OCI-LY7 (cell line): ENCODE measurements at regions not wholly inside any gene's neighbourhood (a gene's known extent, or its start where the extent isn't known, plus 50 kb on each side); places are given as distances from the start of the nearest gene placed in this dataset.

ENCODE experiments used
- BruUV-seq: library from RNA; stranded (reverse); fragments of 400-500 nt; replicated peaks from 2 replicates; lab custom pipeline; 2021; lab: Mats Ljungman, UMichigan
- CTCF ChIA-PET: fragments of 300-600 bp; sonication (Branson Sonifier 250); formaldehyde crosslinking; loops from one replicate; lab custom pipeline; 2022; ENCODE audit warnings: antibody characterized with exemption; ENCODE audit not compliant: unreplicated experiment; lab: Charles Lee
- POLR2A ChIA-PET: fragments of 300-600 bp; sonication (Branson Sonifier 250); formaldehyde crosslinking; loops from one replicate; lab custom pipeline; 2022; ENCODE audit warnings: antibody characterized with exemption; lab: Charles Lee
- DNase-seq: peaks from one replicate; pipeline ENCODE4 v3.0.0-alpha.2; 2015; ENCODE audit warnings: low spot score
- H2AFZ ChIP-seq: fragments of 200-600 bp; sonication (generic), shearing (Covaris generic); 2 replicates; pipeline ENCODE4 v1.6.1; 2014; ENCODE audit warnings: mild to moderate bottlenecking, antibody characterized with exemption, low read length, moderate library complexity
- H3K27ac ChIP-seq: fragments of 200-600 bp; sonication (generic); 2 replicates; pipeline ENCODE4 v1.5.1; 2014; ENCODE audit warnings: mixed run types, low read depth, mild to moderate bottlenecking, moderate library complexity, low read length, inconsistent platforms; ENCODE audit not compliant: poor library complexity, severe bottlenecking
- H3K36me3 ChIP-seq: fragments of 200-600 bp; sonication (generic); 2 replicates; pipeline ENCODE4 v1.6.1; 2014; ENCODE audit warnings: mild to moderate bottlenecking, antibody characterized with exemption, low read length, moderate library complexity, mixed read lengths; ENCODE audit not compliant: insufficient read depth
- H3K4me1 ChIP-seq: fragments of 200-600 bp; sonication (generic); 2 replicates; pipeline ENCODE4 v1.5.1; 2014; ENCODE audit warnings: mild to moderate bottlenecking, low read length; ENCODE audit not compliant: insufficient read depth, poor library complexity, severe bottlenecking
- H3K4me2 ChIP-seq: fragments of 200-600 bp; sonication (generic); 2 replicates; pipeline ENCODE4 v1.6.1; 2014; ENCODE audit warnings: mild to moderate bottlenecking, low read length
- H3K4me3 ChIP-seq: fragments of 200-600 bp; sonication (generic); 2 replicates; pipeline ENCODE4 v1.5.1; 2014; ENCODE audit warnings: mild to moderate bottlenecking, low read depth, low read length; ENCODE audit not compliant: poor library complexity, severe bottlenecking
- H3K79me2 ChIP-seq: fragments of 200-600 bp; sonication (generic); 2 replicates; pipeline ENCODE4 v1.6.1; 2016; ENCODE audit warnings: low read depth, mild to moderate bottlenecking, low read length, moderate library complexity, mixed read lengths; ENCODE audit not compliant: insufficient read depth
- H3K9me2 ChIP-seq: fragments of 200-600 bp; sonication (generic); 2 replicates; pipeline ENCODE4 v1.6.1; 2016; ENCODE audit warnings: mild to moderate bottlenecking, low read length, mixed read lengths; ENCODE audit not compliant: insufficient read depth
- H3K9me3 ChIP-seq: fragments of 200-600 bp; sonication (generic); 2 replicates; pipeline ENCODE4 v1.6.1; 2014; ENCODE audit warnings: mild to moderate bottlenecking, mixed run types, low read length, mixed read lengths
- H4K20me1 ChIP-seq: fragments of 200-600 bp; sonication (generic); 2 replicates; pipeline ENCODE4 v1.6.1; 2014; ENCODE audit warnings: mild to moderate bottlenecking, antibody characterized with exemption, low read length, moderate library complexity, mixed read lengths; ENCODE audit not compliant: insufficient read depth
- CTCF ChIP-seq: fragments of 200-600 bp; sonication (generic); conservative IDR thresholded peaks from 2 replicates; pipeline ENCODE4 v1.5.1; 2014; ENCODE audit warnings: mild to moderate bottlenecking, antibody characterized with exemption, low read length, moderate library complexity, mixed read lengths
- EZH2phosphoT487 ChIP-seq: fragments of 200-600 bp; sonication (generic); IDR thresholded peaks from 2 replicates; pipeline ENCODE4 v1.6.1; 2018; ENCODE audit warnings: low read depth, borderline replicate concordance, mild to moderate bottlenecking, mixed run types, antibody characterized with exemption, low read length, moderate library complexity, mixed read lengths
- intact Hi-C: fragments of 100-400 bp; cut with micrococcal nuclease; formaldehyde crosslinking; loops from one replicate; pipeline ENCODE4 v1.10.0; 2022; ENCODE audit not compliant: unreplicated experiment

GRCh38 chr16:59044616-59045015, 310.5 kb upstream of the GOT2 start:
- Histone ChIP-seq H4K20me1 (no peaks in the 10 kb centered on the region), H3K4me3 (no peak overlapping the region), H3K9me3 (no peaks in the 10 kb centered on the region), H2AFZ (no peak overlapping the region), H3K27ac (no peak overlapping the region), H3K4me1 (no peaks in the 10 kb centered on the region), H3K36me3 (no peaks in the 10 kb centered on the region), H3K79me2 (no peaks in the 10 kb centered on the region), H3K4me2 (no peak overlapping the region), H3K9me2 (no peaks in the 10 kb centered on the region)
- TF ChIP-seq EZH2phosphoT487 (no peak), CTCF (no peak)
- intact Hi-C loops, result no loop called here
- POLR2A ChIA-PET, result no interaction called here
- CTCF ChIA-PET, result no interaction called here
- DNase-seq, result no peak
- no TSS peak for BruUV-seq

GRCh38 chr16:59042301-59042700, 308.2 kb upstream of the GOT2 start:
- Histone ChIP-seq H3K9me3 (no peaks in the 10 kb centered on the region), H3K36me3 (no peaks in the 10 kb centered on the region), H3K27ac (no peak overlapping the region), H3K4me2 (no peak overlapping the region), H3K9me2 (no peaks in the 10 kb centered on the region), H3K79me2 (no peaks in the 10 kb centered on the region), H3K4me3 (no peak overlapping the region), H2AFZ (no peak overlapping the region), H3K4me1 (no peaks in the 10 kb centered on the region), H4K20me1 (no peaks in the 10 kb centered on the region)
- ChIA-PET POLR2A (no interaction called here), CTCF (no interaction called here)
- intact Hi-C loops, result no loop called here
- no TSS peak for BruUV-seq
- TF ChIP-seq EZH2phosphoT487 (no peak), CTCF (no peak)
- no peak for DNase-seq

GRCh38 chr16:59039066-59039720, 305.1 kb upstream of the GOT2 start:
- CTCF ChIA-PET, result no interaction called here
- Histone ChIP-seq H2AFZ (no peak overlapping the region), H3K4me1 (no peaks in the 10 kb centered on the region)

More at GRCh38 chr16:59039066-59039720, 305.1 kb upstream of the GOT2 start:
- POLR2A ChIA-PET, result interaction anchor here (0.6 kb wide), 1 partner anchor 77 kb away, joined by 3 read pairs; no protein-coding TSS in a partner anchor
- Histone ChIP-seq H3K9me3 (no peaks in the 10 kb centered on the region), H3K4me2 (no peak overlapping the region), H3K9me2 (no peaks in the 10 kb centered on the region), H4K20me1 (no peaks in the 10 kb centered on the region), H3K27ac (no peak overlapping the region), H3K36me3 (no peaks in the 10 kb centered on the region), H3K79me2 (no peaks in the 10 kb centered on the region), H3K4me3 (no peak overlapping the region)
- intact Hi-C loops, result no loop called here
- no peak for DNase-seq
- TF ChIP-seq CTCF (no peak), EZH2phosphoT487 (no peak)
- no TSS peak for BruUV-seq
